GM23248 (cell line): ENCODE measurements at regions not wholly inside any gene's neighbourhood (a gene's known extent, or its start where the extent isn't known, plus 50 kb on each side); places are given as distances from the start of the nearest gene placed in this dataset.
"Not testable (repeated sequence)": the region's sequence is repeated elsewhere in the genome, so short reads cannot be mapped to it uniquely, and the experiment has no call there.

ENCODE experiments used
- EZH2 ChIP-seq: fragments of 200-600 bp; sonication (generic); IDR thresholded peaks from 2 replicates; pipeline ENCODE4 v1.6.1; 2018; ENCODE audit warnings: antibody characterized with exemption, mild to moderate bottlenecking; ENCODE audit not compliant: insufficient read depth, poor library complexity, severe bottlenecking
- EZH2phosphoT487 ChIP-seq: fragments of 200-600 bp; sonication (generic); IDR thresholded peaks from 2 replicates; pipeline ENCODE4 v1.6.1; 2018; ENCODE audit warnings: antibody characterized with exemption, moderate library complexity, mild to moderate bottlenecking, low read depth; ENCODE audit not compliant: insufficient read depth

DNA sequence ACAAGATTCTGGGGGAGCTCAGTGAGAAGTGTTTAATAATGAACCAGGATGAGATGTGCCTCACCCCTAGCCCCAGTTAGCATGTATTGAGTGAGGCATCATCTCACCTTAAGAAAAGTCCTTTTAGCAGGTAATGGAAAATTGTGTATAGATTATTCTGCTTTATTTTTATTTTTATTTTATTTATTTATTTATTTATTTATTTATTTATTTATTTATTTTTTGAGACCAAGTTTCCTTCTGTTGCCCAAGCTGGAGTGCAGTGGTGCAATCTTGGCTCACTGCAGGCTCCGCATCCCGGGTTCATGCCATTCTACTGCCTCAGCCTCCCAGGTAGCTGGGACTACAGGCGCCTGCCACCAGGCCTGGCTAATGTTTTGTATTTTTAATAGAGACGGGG is 315.8 kb downstream of the ANKRD30A start:
- not testable (repeated sequence) for TF ChIP-seq EZH2phosphoT487, EZH2
